Activated T-helper 17 cell treated with anti-CD3 and anti-CD28 coated beads, Interleukin-2, amount 50 U/mL, for 72 hours (primary cell): ENCODE measurements at regions not wholly inside any gene's neighbourhood (a gene's known extent, or its start where the extent isn't known, plus 50 kb on each side); places are given as distances from the start of the nearest gene placed in this dataset.
"Not testable (repeated sequence)": the region's sequence is repeated elsewhere in the genome, so short reads cannot be mapped to it uniquely, and the experiment has no call there.

Experiments used
- ATAC-seq: fragments of 150-1000 bp; cut with Tn5 transposase; replicated peaks from 2 replicates; pipeline ENCODE4 v1.10.0; 2021; ENCODE audit warnings: mild to moderate bottlenecking, moderate library complexity
- H3K27ac Mint-ChIP-seq: one replicate; pipeline ENCODE4 v1.8.0; 2022; ENCODE audit warnings: mixed read lengths
- H3K27me3 Mint-ChIP-seq: one replicate; pipeline ENCODE4 v1.8.0; 2022; ENCODE audit warnings: mixed read lengths
- H3K36me3 Mint-ChIP-seq: one replicate; pipeline ENCODE4 v1.8.0; 2022; ENCODE audit warnings: low read depth, mild to moderate bottlenecking, mixed read lengths
- H3K4me1 Mint-ChIP-seq: one replicate; pipeline ENCODE4 v1.8.0; 2022; ENCODE audit warnings: mixed read lengths
- H3K4me3 Mint-ChIP-seq: one replicate; pipeline ENCODE4 v1.8.0; 2022; ENCODE audit warnings: mild to moderate bottlenecking, mixed read lengths
- H3K9me3 Mint-ChIP-seq: one replicate; pipeline ENCODE4 v1.8.0; 2022; ENCODE audit warnings: mixed read lengths

GRCh38 chr18:68186039-68186438, 528.9 kb downstream of the TMX3 start:
- ATAC-seq, result no peak
- no peaks in the 10 kb centered on the region for H3K36me3 Mint-ChIP-seq
- H3K27me3 Mint-ChIP-seq, result no peaks in the 10 kb centered on the region
- no peak overlapping the region for H3K4me3 Mint-ChIP-seq
- no peak overlapping the region for H3K27ac Mint-ChIP-seq
- H3K4me1 Mint-ChIP-seq, result no peaks in the 10 kb centered on the region
- H3K9me3 Mint-ChIP-seq, result no peaks in the 10 kb centered on the region

- no peaks in the 10 kb centered on the region for H3K36me3 Mint-ChIP-seq
- no peak overlapping the region for H3K4me3 Mint-ChIP-seq
- H3K9me3 Mint-ChIP-seq, result no peaks in the 10 kb centered on the region
- no peak overlapping the region for H3K27ac Mint-ChIP-seq
- H3K4me1 Mint-ChIP-seq, result no peaks in the 10 kb centered on the region
- no peak for ATAC-seq
- no peaks in the 10 kb centered on the region for H3K27me3 Mint-ChIP-seq
Observed at GRCh38 chr18:68181956-68182355, 533.0 kb downstream of the TMX3 start.

- Mint-ChIP-seq H3K4me1 (no peaks in the 10 kb centered on the region), H3K27ac (no peak overlapping the region)
Observed at GRCh38 chr18:68179811-68180210, 535.1 kb downstream of the TMX3 start.

GRCh38 chr18:68178921-68179320, 536.0 kb downstream of the TMX3 start:
- H3K9me3 Mint-ChIP-seq, result peaks cover 3% of the 10 kb centered on the region
- ATAC-seq, result no peak
- H3K36me3 Mint-ChIP-seq, result no peaks in the 10 kb centered on the region
- no peak overlapping the region for H3K27ac Mint-ChIP-seq
- no peaks in the 10 kb centered on the region for H3K27me3 Mint-ChIP-seq
- H3K4me1 Mint-ChIP-seq, result no peaks in the 10 kb centered on the region
- H3K4me3 Mint-ChIP-seq, result no peak overlapping the region

More at GRCh38 chr18:68179811-68180210, 535.1 kb downstream of the TMX3 start:
- peaks cover 3% of the 10 kb centered on the region for H3K9me3 Mint-ChIP-seq
- H3K27me3 Mint-ChIP-seq, result no peaks in the 10 kb centered on the region
- ATAC-seq, result no peak
- H3K36me3 Mint-ChIP-seq, result no peaks in the 10 kb centered on the region
- H3K4me3 Mint-ChIP-seq, result no peak overlapping the region

- peaks cover 3% of the 10 kb centered on the region for H3K9me3 Mint-ChIP-seq
- no peak overlapping the region for H3K4me3 Mint-ChIP-seq
- no peak for ATAC-seq
Observed at GRCh38 chr18:68177807-68178702, 536.9 kb downstream of the TMX3 start.

GRCh38 chr18:68176901-68177300, 538.0 kb downstream of the TMX3 start:
- ATAC-seq, result no peak
- Mint-ChIP-seq H3K36me3 (no peaks in the 10 kb centered on the region), H3K9me3 (peaks cover 3% of the 10 kb centered on the region), H3K4me3 (no peak overlapping the region), H3K27me3 (no peaks in the 10 kb centered on the region), H3K27ac (no peak overlapping the region), H3K4me1 (no peaks in the 10 kb centered on the region)

More at GRCh38 chr18:68177807-68178702, 536.9 kb downstream of the TMX3 start:
- Mint-ChIP-seq H3K27ac (no peak overlapping the region), H3K36me3 (no peaks in the 10 kb centered on the region), H3K27me3 (no peaks in the 10 kb centered on the region), H3K4me1 (no peaks in the 10 kb centered on the region)

GRCh38 chr18:68172842-68173549, 541.9 kb downstream of the TMX3 start:
- Mint-ChIP-seq H3K9me3 (peaks cover 3% of the 10 kb centered on the region), H3K27ac (no peak overlapping the region), H3K4me1 (no peaks in the 10 kb centered on the region), H3K4me3 (no peak overlapping the region), H3K36me3 (no peaks in the 10 kb centered on the region), H3K27me3 (no peaks in the 10 kb centered on the region)
- no peak for ATAC-seq

GRCh38 chr18:68164909-68165308, 550.0 kb downstream of the TMX3 start:
- ATAC-seq, result no peak
- Mint-ChIP-seq H3K4me3 (no peak overlapping the region), H3K27ac (no peak overlapping the region), H3K36me3 (no peaks in the 10 kb centered on the region), H3K9me3 (no peaks in the 10 kb centered on the region), H3K27me3 (no peaks in the 10 kb centered on the region), H3K4me1 (no peaks in the 10 kb centered on the region)

- H3K27me3 Mint-ChIP-seq, ATAC-seq, H3K4me3 Mint-ChIP-seq, H3K4me1 Mint-ChIP-seq, H3K9me3 Mint-ChIP-seq, H3K36me3 Mint-ChIP-seq, H3K27ac Mint-ChIP-seq: not testable (repeated sequence)
Observed at GRCh38 chr18:68153821-68154220, 561.1 kb downstream of the TMX3 start.

GRCh38 chr18:68152770-68153169, 562.1 kb downstream of the TMX3 start:
- Mint-ChIP-seq H3K9me3 (peaks cover 4% of the 10 kb centered on the region), H3K27me3 (no peaks in the 10 kb centered on the region), H3K4me1 (no peaks in the 10 kb centered on the region), H3K27ac (no peak overlapping the region), H3K36me3 (no peaks in the 10 kb centered on the region), H3K4me3 (no peak overlapping the region)
- no peak for ATAC-seq

GRCh38 chr18:68150961-68151360, 563.9 kb downstream of the TMX3 start:
- Mint-ChIP-seq H3K9me3 (peaks cover 4% of the 10 kb centered on the region), H3K36me3 (no peaks in the 10 kb centered on the region), H3K27me3 (no peaks in the 10 kb centered on the region)

GRCh38 chr18:68148863-68149262, 566.0 kb downstream of the TMX3 start:
- H3K4me3 Mint-ChIP-seq, result no peak overlapping the region
- no peaks in the 10 kb centered on the region for H3K27me3 Mint-ChIP-seq
- H3K36me3 Mint-ChIP-seq, result no peaks in the 10 kb centered on the region
- H3K9me3 Mint-ChIP-seq, result peaks cover 4% of the 10 kb centered on the region
- no peak overlapping the region for H3K27ac Mint-ChIP-seq
- no peak for ATAC-seq
- no peaks in the 10 kb centered on the region for H3K4me1 Mint-ChIP-seq

More at GRCh38 chr18:68150961-68151360, 563.9 kb downstream of the TMX3 start:
- Mint-ChIP-seq H3K4me3 (no peak overlapping the region), H3K4me1 (no peaks in the 10 kb centered on the region), H3K27ac (no peak overlapping the region)
- ATAC-seq, result no peak

GRCh38 chr18:68147728-68148127, 567.2 kb downstream of the TMX3 start:
- H3K4me3 Mint-ChIP-seq, result no peak overlapping the region
- no peaks in the 10 kb centered on the region for H3K36me3 Mint-ChIP-seq
- ATAC-seq, result no peak
- no peaks in the 10 kb centered on the region for H3K4me1 Mint-ChIP-seq
- peaks cover 4% of the 10 kb centered on the region for H3K9me3 Mint-ChIP-seq
- H3K27ac Mint-ChIP-seq, result no peak overlapping the region
- H3K27me3 Mint-ChIP-seq, result no peaks in the 10 kb centered on the region

GRCh38 chr18:68121826-68122225, 593.1 kb downstream of the TMX3 start:
- no peak for ATAC-seq
- Mint-ChIP-seq H3K36me3 (no peaks in the 10 kb centered on the region), H3K4me1 (no peaks in the 10 kb centered on the region), H3K4me3 (no peak overlapping the region), H3K9me3 (no peaks in the 10 kb centered on the region), H3K27ac (no peak overlapping the region), H3K27me3 (no peaks in the 10 kb centered on the region)

- H3K4me3 Mint-ChIP-seq, result no peak overlapping the region
- H3K4me1 Mint-ChIP-seq, result no peaks in the 10 kb centered on the region
- H3K36me3 Mint-ChIP-seq, result no peaks in the 10 kb centered on the region
- H3K27me3 Mint-ChIP-seq, result no peaks in the 10 kb centered on the region
- no peaks in the 10 kb centered on the region for H3K9me3 Mint-ChIP-seq
- no peak overlapping the region for H3K27ac Mint-ChIP-seq
- ATAC-seq, result no peak
Observed at GRCh38 chr18:68121308-68121707, 593.6 kb downstream of the TMX3 start.
